Naive thymus-derived CD4-positive, alpha-beta T cell (primary cell): ENCODE measurements at regions not wholly inside any gene's neighbourhood (a gene's known extent, or its start where the extent isn't known, plus 50 kb on each side); places are given as distances from the start of the nearest gene placed in this dataset.

ENCODE experiments used
- ATAC-seq: fragments of 150-1000 bp; cut with Tn5 transposase; 2 replicates; pipeline ENCODE4 v1.10.0; 2021; ENCODE audit warnings: mild to moderate bottlenecking, moderate library complexity
- CTCF ChIA-PET: fragments of 350-600 bp; sonication (Branson Sonifier 250); formaldehyde crosslinking; loops from one replicate; lab custom pipeline; 2021; ENCODE audit warnings: antibody characterized with exemption; lab: Charles Lee
- POLR2A ChIA-PET: fragments of 350-600 bp; sonication (Branson Sonifier 250); formaldehyde crosslinking; loops from one replicate; lab custom pipeline; 2021; ENCODE audit warnings: antibody characterized with exemption, inconsistent platforms; lab: Charles Lee
- DNase-seq, 9 donors: peaks; one replicate each; pipeline versions ENCODE4 v3.0.0 to v3.0.0-alpha.2; 2020 to 2022; ENCODE audit warnings: mixed read lengths in 1 of 9
- H3K27ac ChIP-seq: one replicate; pipeline ENCODE4 v1.7.0; 2013; ENCODE audit warnings: mild to moderate bottlenecking, low read depth, low read length, moderate library complexity
- H3K27me3 ChIP-seq, 2 donors: one replicate each; pipeline ENCODE4 v1.7.0; 2013; ENCODE audit warnings: low read length in 2 of 2, mild to moderate bottlenecking in 2 of 2, moderate library complexity in 2 of 2; ENCODE audit not compliant: control insufficient read depth in 2 of 2, insufficient read depth in 2 of 2
- H3K36me3 ChIP-seq, 3 experiments: 1 replicate in 2 of 3; 2 replicates in 1 of 3; pipeline ENCODE4 v1.7.0; 2013; ENCODE audit warnings: low read length in 3 of 3, mild to moderate bottlenecking in 3 of 3, moderate library complexity in 1 of 3; ENCODE audit not compliant: insufficient read depth in 3 of 3, control insufficient read depth in 2 of 3
- H3K4me1 ChIP-seq, 2 donors: one replicate each; pipeline ENCODE4 v1.7.0; 2013; ENCODE audit warnings: low read length in 2 of 2, mild to moderate bottlenecking in 2 of 2, moderate library complexity in 1 of 2; ENCODE audit not compliant: control insufficient read depth in 2 of 2, insufficient read depth in 2 of 2
- H3K4me3 ChIP-seq: 2 replicates; pipeline ENCODE4 v1.7.0; 2013; ENCODE audit warnings: mild to moderate bottlenecking, low read length
- H3K9me3 ChIP-seq, 3 experiments: 1 replicate in 2 of 3; 2 replicates in 1 of 3; pipeline ENCODE4 v1.7.0; 2013; ENCODE audit warnings: low read length in 3 of 3; ENCODE audit not compliant: control insufficient read depth in 2 of 3
- H3K27ac Mint-ChIP-seq, 9 donors: one replicate each; pipeline ENCODE4 v1.8.0; 2020 to 2022; ENCODE audit warnings: mixed read lengths in 9 of 9, mild to moderate bottlenecking in 8 of 9, moderate library complexity in 5 of 9, inconsistent platforms in 2 of 9
- H3K27me3 Mint-ChIP-seq, 5 donors: one replicate each; pipeline ENCODE4 v1.8.0; 2021 to 2022; ENCODE audit warnings: mixed read lengths in 5 of 5, mild to moderate bottlenecking in 1 of 5
- H3K36me3 Mint-ChIP-seq, 5 donors: one replicate each; pipeline ENCODE4 v1.8.0; 2020 to 2022; ENCODE audit warnings: mixed read lengths in 5 of 5, mild to moderate bottlenecking in 3 of 5, inconsistent platforms in 1 of 5
- H3K4me1 Mint-ChIP-seq, 7 donors: one replicate each; pipeline ENCODE4 v1.8.0; 2020 to 2022; ENCODE audit warnings: mixed read lengths in 7 of 7, mild to moderate bottlenecking in 3 of 7, inconsistent platforms in 1 of 7
- H3K4me3 Mint-ChIP-seq, 10 donors: one replicate each; pipeline ENCODE4 v1.8.0; 2020 to 2022; ENCODE audit warnings: mild to moderate bottlenecking in 10 of 10, mixed read lengths in 10 of 10, moderate library complexity in 6 of 10, inconsistent platforms in 2 of 10
- H3K9me3 Mint-ChIP-seq, 11 donors: one replicate each; pipeline ENCODE4 v1.8.0; 2020 to 2022; ENCODE audit warnings: mixed read lengths in 11 of 11, mild to moderate bottlenecking in 4 of 11, inconsistent platforms in 1 of 11, moderate library complexity in 1 of 11
- intact Hi-C, 2 donors: fragments of 100-400 bp; cut with micrococcal nuclease; formaldehyde crosslinking; loops; one replicate each; pipeline ENCODE4 v1.15.1; 2023

DNA sequence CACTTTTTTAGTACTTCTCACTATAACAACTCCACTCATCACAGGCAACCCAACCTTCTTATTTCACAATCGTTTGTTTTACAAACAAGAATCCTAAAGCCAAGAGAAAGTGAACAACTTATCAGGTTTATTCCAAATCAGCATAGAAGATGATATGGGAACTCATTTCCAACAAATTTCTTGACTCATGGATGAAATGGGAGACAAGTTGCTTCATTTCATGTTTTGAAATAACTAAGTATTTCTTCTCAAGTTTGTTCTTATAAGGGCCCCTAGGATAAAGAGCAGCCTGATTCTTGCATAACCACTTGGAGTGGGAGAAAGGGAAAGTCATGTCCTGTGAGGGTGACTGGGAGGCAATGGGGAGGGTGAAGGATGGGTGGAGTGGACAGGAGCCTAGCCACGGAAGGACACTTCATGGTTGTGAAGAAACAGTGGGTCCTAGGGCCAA lies 168.3 kb downstream of the DUSP6 start:
- intact Hi-C loops: no loop called here
- peak; percentile 46 for ATAC-seq
- POLR2A ChIA-PET: no interaction called here

DNA sequence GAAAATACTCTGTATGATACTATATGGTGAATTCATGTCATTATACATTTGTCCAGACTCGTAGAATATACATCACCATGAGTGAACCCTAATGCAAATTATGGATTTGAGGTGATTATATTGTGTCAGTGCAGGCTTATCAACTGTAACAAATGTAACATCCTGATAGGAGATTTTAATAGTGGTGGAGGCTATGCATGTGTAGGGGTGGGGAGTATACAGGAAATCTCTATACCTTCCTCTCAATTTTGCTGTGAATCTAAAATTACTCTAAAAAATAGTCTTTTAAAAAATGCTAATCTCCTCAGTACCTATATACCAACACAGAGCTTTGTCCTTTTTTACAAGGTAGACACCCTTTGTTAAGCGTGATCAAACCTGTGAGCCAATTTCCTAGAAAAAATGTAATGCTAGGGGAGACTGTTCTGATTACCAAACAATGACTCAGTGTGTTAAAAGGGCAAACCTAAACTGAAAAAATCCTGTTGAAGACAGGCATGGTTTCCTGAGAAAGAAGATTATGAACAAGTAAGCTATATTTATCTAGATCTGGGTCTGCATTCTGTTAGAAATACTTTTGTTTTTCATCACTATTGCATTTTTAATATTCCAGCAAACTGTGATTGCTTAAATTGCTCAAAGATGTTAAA lies 170.9 kb downstream of the DUSP6 start:
- peaks cover 0 to 23% (median 0%) of the 10 kb centered on the region in 5 donors for H3K36me3 Mint-ChIP-seq
- intact Hi-C loops: loop anchor here in 1 of 2 donors (1.0 to 2.0 kb wide), 5 partner anchors 19 to 171 kb away; partner anchors contain the start of gene DUSP6
- Histone ChIP-seq H3K9me3 (no peaks in the 10 kb centered on the region), H3K36me3 (no peaks in the 10 kb centered on the region), H3K27me3 (no peaks in the 10 kb centered on the region), H3K4me3 (no peak overlapping the region), H3K4me1 (peaks cover 0 to 5% of the 10 kb centered on the region in 2 donors), H3K27ac (no peak overlapping the region)
- ChIA-PET CTCF (interaction anchor here (0.9 kb wide), 1 partner anchor 25 kb away, joined by 3 read pairs; no protein-coding TSS in a partner anchor), POLR2A (interaction anchor here (0.5 kb wide), 1 partner anchor 54 kb away, joined by 4 read pairs; no protein-coding TSS in a partner anchor)
- ATAC-seq (peak; percentile 38), DNase-seq (no peak)
- H3K27me3 Mint-ChIP-seq: peaks cover 0 to 3% (median 0%) of the 10 kb centered on the region in 5 donors
- H3K9me3 Mint-ChIP-seq: peaks cover 0 to 6% (median 0%) of the 10 kb centered on the region in 11 donors
- peaks cover 6 to 46% (median 14%) of the 10 kb centered on the region in 7 donors for H3K4me1 Mint-ChIP-seq
- H3K4me3 Mint-ChIP-seq: peak overlapping the region in 1 of 10 donors; percentile 47
- peak overlapping the region in 1 of 9 donors; percentile 77 for H3K27ac Mint-ChIP-seq

More for the DNA sequence above, 168.3 kb downstream of the DUSP6 start:
- Histone ChIP-seq H3K9me3 (peaks cover 0 to 4% (median 0%) of the 10 kb centered on the region in 3 experiments), H3K27me3 (no peaks in the 10 kb centered on the region), H3K36me3 (no peaks in the 10 kb centered on the region), H3K4me1 (peaks cover 0 to 5% of the 10 kb centered on the region in 2 donors), H3K4me3 (no peak overlapping the region), H3K27ac (no peak overlapping the region)
- H3K9me3 Mint-ChIP-seq: peaks cover 7 to 18% (median 13%) of the 10 kb centered on the region in 11 donors
- no peak overlapping the region for H3K4me3 Mint-ChIP-seq
- H3K27ac Mint-ChIP-seq: no peak overlapping the region
- H3K36me3 Mint-ChIP-seq: peaks cover 0 to 34% (median 8%) of the 10 kb centered on the region in 5 donors
- H3K27me3 Mint-ChIP-seq: peaks cover 0 to 8% (median 0%) of the 10 kb centered on the region in 5 donors
- H3K4me1 Mint-ChIP-seq: peaks cover 6 to 41% (median 14%) of the 10 kb centered on the region in 7 donors
- CTCF ChIA-PET: no interaction called here
- no peak for DNase-seq

- Mint-ChIP-seq H3K4me3 (peak overlapping the region in 1 of 10 donors; percentile 47), H3K27me3 (no peaks in the 10 kb centered on the region), H3K4me1 (peaks cover 6 to 46% (median 14%) of the 10 kb centered on the region in 7 donors), H3K27ac (peak overlapping the region in 1 of 9 donors; percentile 77), H3K36me3 (peaks cover 0 to 17% (median 0%) of the 10 kb centered on the region in 5 donors), H3K9me3 (peaks cover 0 to 2% (median 0%) of the 10 kb centered on the region in 11 donors)
- Histone ChIP-seq H3K36me3 (no peaks in the 10 kb centered on the region), H3K4me1 (peaks cover 0 to 5% of the 10 kb centered on the region in 2 donors), H3K27me3 (no peaks in the 10 kb centered on the region), H3K9me3 (no peaks in the 10 kb centered on the region), H3K4me3 (no peak overlapping the region), H3K27ac (no peak overlapping the region)
- POLR2A ChIA-PET: no interaction called here
- DNase-seq (no peak), ATAC-seq (no peak)
- CTCF ChIA-PET: no interaction called here
- intact Hi-C loops: loop anchor here in 1 of 2 donors (2.0 kb wide), 2 partner anchors 64 to 172 kb away; partner anchors contain the start of gene DUSP6
These were observed 171.8 kb downstream of the DUSP6 start for GRCh38 chr12:89180496-89180895.

DNA sequence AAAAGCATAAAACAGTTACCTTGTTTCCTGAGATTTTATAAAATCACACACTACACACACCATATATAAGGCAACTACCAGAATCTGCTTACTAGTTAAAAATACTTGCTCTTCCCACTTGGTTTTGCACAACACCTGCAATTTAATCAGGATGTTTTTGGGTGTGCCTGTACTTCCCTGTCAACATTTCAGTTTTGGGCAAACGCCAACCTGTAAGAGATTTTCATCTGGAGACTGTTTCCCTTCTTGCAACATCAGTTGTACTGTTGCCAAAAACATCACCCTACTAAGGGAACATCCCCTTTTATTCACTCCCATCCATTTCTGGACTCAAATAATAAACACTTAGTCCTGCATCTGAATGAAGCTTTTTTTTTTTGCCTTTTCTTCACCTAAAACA lies 172.3 kb downstream of the DUSP6 start:
- peak overlapping the region in 1 of 10 donors; percentile 47 for H3K4me3 Mint-ChIP-seq
- H3K27ac Mint-ChIP-seq: peak overlapping the region in 1 of 9 donors; percentile 77
- H3K27me3 Mint-ChIP-seq: no peaks in the 10 kb centered on the region
- Histone ChIP-seq H3K36me3 (no peaks in the 10 kb centered on the region), H3K9me3 (no peaks in the 10 kb centered on the region), H3K4me1 (peaks cover 0 to 5% of the 10 kb centered on the region in 2 donors), H3K27me3 (no peaks in the 10 kb centered on the region), H3K27ac (no peak overlapping the region), H3K4me3 (no peak overlapping the region)
- peaks cover 0 to 18% (median 0%) of the 10 kb centered on the region in 5 donors for H3K36me3 Mint-ChIP-seq
- H3K4me1 Mint-ChIP-seq: peaks cover 6 to 46% (median 14%) of the 10 kb centered on the region in 7 donors
- ATAC-seq (peak; percentile 36), DNase-seq (no peak)
- CTCF ChIA-PET: interaction anchor here (0.8 kb wide), 1 partner anchor 346 kb away, joined by 3 read pairs; the partner anchor contains the start of gene POC1B
- intact Hi-C loops: loop anchor here in 1 of 2 donors (2.0 kb wide), 2 partner anchors 65 to 173 kb away; partner anchors contain the start of gene DUSP6
- peaks cover 0 to 2% (median 0%) of the 10 kb centered on the region in 11 donors for H3K9me3 Mint-ChIP-seq
- POLR2A ChIA-PET: no interaction called here

DNA sequence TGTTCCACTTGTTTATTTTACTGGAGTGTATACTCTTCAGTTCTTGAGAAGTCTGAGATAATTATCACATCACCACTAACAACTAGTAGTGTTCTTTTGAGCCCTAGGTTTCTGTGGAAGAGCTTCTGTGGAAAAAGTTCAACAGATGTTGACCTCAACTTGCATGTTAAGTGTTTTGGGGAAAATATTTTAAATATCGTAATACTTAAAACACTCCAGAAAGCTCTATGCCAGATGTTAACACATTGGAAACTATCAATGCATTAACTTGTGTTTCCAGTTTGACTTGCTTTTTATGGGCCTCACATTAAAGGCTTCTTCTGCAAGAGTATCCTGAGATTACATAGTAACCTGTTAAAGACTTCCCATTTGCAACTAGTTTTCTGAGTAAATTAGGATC lies 173.1 kb downstream of the DUSP6 start:
- POLR2A ChIA-PET: no interaction called here
- Mint-ChIP-seq H3K27me3 (no peaks in the 10 kb centered on the region), H3K36me3 (peaks cover 0 to 17% (median 0%) of the 10 kb centered on the region in 5 donors), H3K27ac (no peak overlapping the region), H3K4me1 (peaks cover 6 to 49% (median 14%) of the 10 kb centered on the region in 7 donors), H3K9me3 (peaks cover 0 to 2% (median 0%) of the 10 kb centered on the region in 11 donors), H3K4me3 (no peak overlapping the region)
- intact Hi-C loops: no loop called here
- DNase-seq (no peak), ATAC-seq (no peak)
- Histone ChIP-seq H3K36me3 (no peaks in the 10 kb centered on the region), H3K27ac (no peak overlapping the region), H3K4me1 (peaks cover 0 to 5% of the 10 kb centered on the region in 2 donors), H3K27me3 (no peaks in the 10 kb centered on the region), H3K4me3 (no peak overlapping the region), H3K9me3 (no peaks in the 10 kb centered on the region)
- CTCF ChIA-PET: interaction anchor here (0.8 kb wide), 1 partner anchor 347 kb away, joined by 3 read pairs; the partner anchor contains the start of gene POC1B

GRCh38 chr12:89177802-89178395 lies 174.4 kb downstream of the DUSP6 start:
- Histone ChIP-seq H3K27me3 (no peaks in the 10 kb centered on the region), H3K4me3 (no peak overlapping the region), H3K4me1 (peaks cover 0 to 5% of the 10 kb centered on the region in 2 donors), H3K27ac (no peak overlapping the region), H3K36me3 (no peaks in the 10 kb centered on the region), H3K9me3 (no peaks in the 10 kb centered on the region)
- no peak for DNase-seq
- Mint-ChIP-seq H3K4me1 (peaks cover 6 to 42% (median 14%) of the 10 kb centered on the region in 7 donors), H3K27me3 (no peaks in the 10 kb centered on the region), H3K27ac (no peak overlapping the region), H3K4me3 (no peak overlapping the region), H3K9me3 (no peaks in the 10 kb centered on the region), H3K36me3 (peaks cover 0 to 11% (median 0%) of the 10 kb centered on the region in 5 donors)
- no peak for ATAC-seq
- CTCF ChIA-PET: no interaction called here
- POLR2A ChIA-PET: no interaction called here
- intact Hi-C loops: no loop called here
